ENCODE measurements at regions not wholly inside any gene's neighbourhood (a gene's known extent, or its start where the extent isn't known, plus 50 kb on each side); places are given as distances from the start of the nearest gene placed in this dataset.
A peak's percentile ranks its signal among the peaks of the same experiment; 100 is the strongest.
"Not testable (repeated sequence)": the region's sequence is repeated elsewhere in the genome, so short reads cannot be mapped to it uniquely, and the experiment has no call there.

- peaks cover 19% of the 10 kb centered on the region for H3K4me1 ChIP-seq (ENCODE audit: insufficient read depth, poor library complexity, severe bottlenecking)
- no peaks in the 10 kb centered on the region for H3K36me3 ChIP-seq (ENCODE audit: low read depth)
- DNase-seq (ENCODE audit: low spot score) (no peak), ATAC-seq (ENCODE audit: low read depth) (0 out of 3 replicates have a peak, but pooled peaks have one; percentile 44)
- H3K4me3 ChIP-seq (ENCODE audit: severe bottlenecking), result no peak overlapping the region
- H3K27me3 ChIP-seq (ENCODE audit: insufficient read depth, poor library complexity, severe bottlenecking), result no peaks in the 10 kb centered on the region
- H3K9me3 ChIP-seq (ENCODE audit: severe bottlenecking), result no peaks in the 10 kb centered on the region
- H3K27ac ChIP-seq (ENCODE audit: poor library complexity, severe bottlenecking), result no peak overlapping the region
- no peak for TF ChIP-seq CTCF (IDR thresholded peaks at IDR 0.05; ENCODE audit: poor library complexity, severe bottlenecking)
These were observed 207.1 kb upstream of the SLC8A1 start for GRCh38 chr2:40658941-40659340.

- H3K4me1 ChIP-seq (ENCODE audit: insufficient read depth, poor library complexity, severe bottlenecking), result no peaks in the 10 kb centered on the region
- no peak for ATAC-seq (ENCODE audit: low read depth)
These were observed 213.8 kb upstream of the SLC8A1 start for GRCh38 chr2:40665493-40666232.

DNA sequence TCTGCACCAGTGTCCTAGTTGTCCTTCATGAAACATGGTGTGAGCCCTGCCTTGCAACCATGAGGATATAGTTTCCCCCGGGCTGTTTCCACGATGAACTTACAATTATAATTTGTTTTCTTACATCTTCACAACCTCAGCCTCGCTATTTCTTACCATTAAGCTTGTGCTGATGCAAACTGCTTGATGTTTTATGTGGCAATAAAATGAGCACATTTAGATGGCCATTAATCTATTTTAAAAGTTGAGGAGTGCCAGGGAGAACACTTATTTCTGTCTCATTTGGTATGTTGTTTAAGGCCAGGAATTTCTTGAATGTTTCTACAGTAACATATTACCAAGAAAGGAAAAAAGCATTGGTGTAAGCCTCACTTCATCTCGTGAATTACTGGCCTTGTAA is 214.5 kb upstream of the SLC8A1 start:
- Histone ChIP-seq H3K4me3 (ENCODE audit: severe bottlenecking) (no peak overlapping the region), H3K4me1 (ENCODE audit: insufficient read depth, poor library complexity, severe bottlenecking) (no peaks in the 10 kb centered on the region), H3K27ac (ENCODE audit: poor library complexity, severe bottlenecking) (no peak overlapping the region), H3K9me3 (ENCODE audit: severe bottlenecking) (no peaks in the 10 kb centered on the region), H3K36me3 (ENCODE audit: low read depth) (no peaks in the 10 kb centered on the region), H3K27me3 (ENCODE audit: insufficient read depth, poor library complexity, severe bottlenecking) (no peaks in the 10 kb centered on the region)
- no peak for TF ChIP-seq CTCF (IDR thresholded peaks at IDR 0.05; ENCODE audit: poor library complexity, severe bottlenecking)
- ATAC-seq (ENCODE audit: low read depth) (no peak), DNase-seq (ENCODE audit: low spot score) (no peak)

More at GRCh38 chr2:40665493-40666232, 213.8 kb upstream of the SLC8A1 start:
- no peak overlapping the region for H3K27ac ChIP-seq (ENCODE audit: poor library complexity, severe bottlenecking)
- H3K4me3 ChIP-seq (ENCODE audit: severe bottlenecking), result no peak overlapping the region
- no peaks in the 10 kb centered on the region for H3K9me3 ChIP-seq (ENCODE audit: severe bottlenecking)
- no peaks in the 10 kb centered on the region for H3K27me3 ChIP-seq (ENCODE audit: insufficient read depth, poor library complexity, severe bottlenecking)
- no peak for DNase-seq (ENCODE audit: low spot score)
- no peaks in the 10 kb centered on the region for H3K36me3 ChIP-seq (ENCODE audit: low read depth)
- TF ChIP-seq CTCF (IDR thresholded peaks at IDR 0.05; ENCODE audit: poor library complexity, severe bottlenecking), result no peak

- Histone ChIP-seq H3K4me3 (ENCODE audit: severe bottlenecking) (no peak overlapping the region), H3K27me3 (ENCODE audit: insufficient read depth, poor library complexity, severe bottlenecking) (no peaks in the 10 kb centered on the region), H3K4me1 (ENCODE audit: insufficient read depth, poor library complexity, severe bottlenecking) (no peaks in the 10 kb centered on the region), H3K27ac (ENCODE audit: poor library complexity, severe bottlenecking) (no peak overlapping the region), H3K9me3 (ENCODE audit: severe bottlenecking) (no peaks in the 10 kb centered on the region), H3K36me3 (ENCODE audit: low read depth) (no peaks in the 10 kb centered on the region)
- TF ChIP-seq CTCF (IDR thresholded peaks at IDR 0.05; ENCODE audit: poor library complexity, severe bottlenecking), result no peak
- DNase-seq (ENCODE audit: low spot score), result no peak
- ATAC-seq (ENCODE audit: low read depth), result no peak
These were observed 216.5 kb upstream of the SLC8A1 start for GRCh38 chr2:40668425-40668824.

DNA sequence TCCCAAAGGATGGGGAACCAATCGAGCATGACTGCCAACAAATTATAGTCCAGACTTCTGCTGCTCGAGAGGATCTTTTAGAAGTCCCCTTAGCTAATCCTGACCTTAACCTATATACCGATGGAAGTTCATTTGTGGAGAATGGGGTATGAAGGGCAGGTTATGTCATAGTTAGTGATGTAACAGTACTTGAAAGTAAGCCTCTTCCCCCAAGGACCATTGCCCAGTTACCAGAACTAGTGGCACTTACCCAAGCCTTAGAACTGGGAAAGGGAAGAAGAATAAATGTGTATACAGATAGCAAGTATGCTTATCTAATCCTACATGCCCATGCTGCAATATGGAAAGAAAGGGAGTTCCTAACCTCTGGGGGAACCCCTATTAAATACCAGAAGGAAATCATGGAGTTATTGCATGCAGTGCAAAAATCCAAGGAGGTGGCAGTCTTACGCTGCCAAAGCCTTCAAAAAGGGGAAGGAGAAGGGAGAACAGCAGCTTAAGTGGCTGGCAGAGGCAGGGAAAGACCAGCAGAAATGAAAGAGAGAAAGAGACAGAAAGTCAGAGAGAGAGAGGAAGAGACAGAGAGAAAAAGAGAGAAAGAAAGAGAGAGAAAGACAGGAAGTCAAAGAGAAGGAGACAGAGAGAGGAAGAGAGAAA is 224.4 kb upstream of the SLC8A1 start:
- not testable (repeated sequence) for H3K4me1 ChIP-seq (ENCODE audit: insufficient read depth, poor library complexity, severe bottlenecking); ATAC-seq (ENCODE audit: low read depth); H3K36me3 ChIP-seq (ENCODE audit: low read depth); DNase-seq (ENCODE audit: low spot score); H3K4me3 ChIP-seq (ENCODE audit: severe bottlenecking); H3K9me3 ChIP-seq (ENCODE audit: severe bottlenecking); H3K27me3 ChIP-seq (ENCODE audit: insufficient read depth, poor library complexity, severe bottlenecking); H3K27ac ChIP-seq (ENCODE audit: poor library complexity, severe bottlenecking)

Data from RWPE2 (cell line).